Central memory CD8-positive, alpha-beta T cell (primary cell): ENCODE measurements at regions not wholly inside any gene's neighbourhood (a gene's known extent, or its start where the extent isn't known, plus 50 kb on each side); places are given as distances from the start of the nearest gene placed in this dataset.

Experiments used
- ATAC-seq: fragments of 150-1000 bp; cut with Tn5 transposase; replicated peaks from 2 replicates; pipeline ENCODE4 v1.10.0; 2022; ENCODE audit warnings: mild to moderate bottlenecking, moderate FRiP score, moderate number of reproducible peaks; ENCODE audit not compliant: poor library complexity, severe bottlenecking; ENCODE audit errors: extremely low read depth
- DNase-seq, 2 donors: peaks; one replicate each; pipeline ENCODE4 v3.0.0; 2021; ENCODE audit warnings: low spot score in 2 of 2
- H3K27ac Mint-ChIP-seq: one replicate; pipeline ENCODE4 v1.8.0; 2022; ENCODE audit warnings: low read depth, mild to moderate bottlenecking, moderate library complexity, mixed read lengths
- H3K27me3 Mint-ChIP-seq: one replicate; pipeline ENCODE4 v1.8.0; 2022; ENCODE audit warnings: mixed read lengths
- H3K36me3 Mint-ChIP-seq: one replicate; pipeline ENCODE4 v1.8.0; 2022; ENCODE audit warnings: mild to moderate bottlenecking, moderate library complexity, mixed read lengths; ENCODE audit not compliant: insufficient read depth
- H3K4me1 Mint-ChIP-seq: one replicate; pipeline ENCODE4 v1.8.0; 2022; ENCODE audit warnings: mixed read lengths
- H3K4me3 Mint-ChIP-seq: one replicate; pipeline ENCODE4 v1.8.0; 2022; ENCODE audit warnings: mild to moderate bottlenecking, moderate library complexity, mixed read lengths
- H3K9me3 Mint-ChIP-seq: one replicate; pipeline ENCODE4 v1.8.0; 2022; ENCODE audit warnings: mixed read lengths

GRCh38 chr22:49334976-49335375 is 492.7 kb downstream of the BRD1 start:
- Mint-ChIP-seq H3K27ac (no peak overlapping the region), H3K4me3 (no peak overlapping the region), H3K9me3 (no peaks in the 10 kb centered on the region), H3K27me3 (peaks cover 18% of the 10 kb centered on the region), H3K4me1 (no peaks in the 10 kb centered on the region), H3K36me3 (no peaks in the 10 kb centered on the region)
- ATAC-seq (no peak), DNase-seq (no peak)

GRCh38 chr22:49334449-49334789 is 493.3 kb downstream of the BRD1 start:
- Mint-ChIP-seq H3K27ac (no peak overlapping the region), H3K9me3 (no peaks in the 10 kb centered on the region), H3K4me3 (no peak overlapping the region), H3K27me3 (peaks cover 12% of the 10 kb centered on the region), H3K4me1 (no peaks in the 10 kb centered on the region), H3K36me3 (no peaks in the 10 kb centered on the region)
- no peak for ATAC-seq
- no peak for DNase-seq

- no peak for ATAC-seq
- peaks cover 15% of the 10 kb centered on the region for H3K27me3 Mint-ChIP-seq
- no peak overlapping the region for H3K27ac Mint-ChIP-seq
- no peaks in the 10 kb centered on the region for H3K4me1 Mint-ChIP-seq
- DNase-seq, result no peak
- H3K36me3 Mint-ChIP-seq, result no peaks in the 10 kb centered on the region
- no peaks in the 10 kb centered on the region for H3K9me3 Mint-ChIP-seq
- no peak overlapping the region for H3K4me3 Mint-ChIP-seq
Measured at GRCh38 chr22:49333206-49333605, 494.5 kb downstream of the BRD1 start.

GRCh38 chr22:49332691-49333090 is 495.0 kb downstream of the BRD1 start:
- DNase-seq (no peak), ATAC-seq (no peak)
- no peaks in the 10 kb centered on the region for H3K4me1 Mint-ChIP-seq
- no peak overlapping the region for H3K4me3 Mint-ChIP-seq
- no peaks in the 10 kb centered on the region for H3K36me3 Mint-ChIP-seq
- H3K9me3 Mint-ChIP-seq, result no peaks in the 10 kb centered on the region
- H3K27ac Mint-ChIP-seq, result no peak overlapping the region
- peaks cover 18% of the 10 kb centered on the region for H3K27me3 Mint-ChIP-seq

- Mint-ChIP-seq H3K36me3 (no peaks in the 10 kb centered on the region), H3K27ac (no peak overlapping the region), H3K9me3 (no peaks in the 10 kb centered on the region), H3K4me1 (no peaks in the 10 kb centered on the region), H3K4me3 (no peak overlapping the region), H3K27me3 (peaks cover 18% of the 10 kb centered on the region)
- ATAC-seq (no peak), DNase-seq (no peak)
Measured at GRCh38 chr22:49331878-49332277, 495.8 kb downstream of the BRD1 start.

GRCh38 chr22:49331223-49331815 is 496.4 kb downstream of the BRD1 start:
- no peaks in the 10 kb centered on the region for H3K36me3 Mint-ChIP-seq
- ATAC-seq, result no peak
- H3K27ac Mint-ChIP-seq, result no peak overlapping the region
- H3K4me3 Mint-ChIP-seq, result no peak overlapping the region
- no peaks in the 10 kb centered on the region for H3K9me3 Mint-ChIP-seq
- peaks cover 18% of the 10 kb centered on the region for H3K27me3 Mint-ChIP-seq
- DNase-seq, result no peak
- no peaks in the 10 kb centered on the region for H3K4me1 Mint-ChIP-seq

- Mint-ChIP-seq H3K27ac (no peak overlapping the region), H3K27me3 (peaks cover 22% of the 10 kb centered on the region), H3K4me1 (no peaks in the 10 kb centered on the region), H3K36me3 (no peaks in the 10 kb centered on the region), H3K4me3 (no peak overlapping the region), H3K9me3 (no peaks in the 10 kb centered on the region)
- DNase-seq (no peak), ATAC-seq (no peak)
Measured at GRCh38 chr22:49330421-49331222, 497.1 kb downstream of the BRD1 start.

GRCh38 chr22:49329636-49330035 is 498.0 kb downstream of the BRD1 start:
- no peaks in the 10 kb centered on the region for H3K36me3 Mint-ChIP-seq
- ATAC-seq, result no peak
- no peaks in the 10 kb centered on the region for H3K4me1 Mint-ChIP-seq
- DNase-seq, result no peak
- H3K27me3 Mint-ChIP-seq, result peaks cover 26% of the 10 kb centered on the region
- no peak overlapping the region for H3K27ac Mint-ChIP-seq
- no peak overlapping the region for H3K4me3 Mint-ChIP-seq
- no peaks in the 10 kb centered on the region for H3K9me3 Mint-ChIP-seq

- no peak for DNase-seq
- H3K36me3 Mint-ChIP-seq, result no peaks in the 10 kb centered on the region
- H3K4me3 Mint-ChIP-seq, result no peak overlapping the region
- no peaks in the 10 kb centered on the region for H3K9me3 Mint-ChIP-seq
- no peaks in the 10 kb centered on the region for H3K4me1 Mint-ChIP-seq
- no peak overlapping the region for H3K27ac Mint-ChIP-seq
- no peak for ATAC-seq
- H3K27me3 Mint-ChIP-seq, result peaks cover 26% of the 10 kb centered on the region
Measured at GRCh38 chr22:49328630-49329405, 498.9 kb downstream of the BRD1 start.

GRCh38 chr22:49328118-49328475 is 499.6 kb downstream of the BRD1 start:
- no peaks in the 10 kb centered on the region for H3K9me3 Mint-ChIP-seq
- H3K27ac Mint-ChIP-seq, result no peak overlapping the region
- DNase-seq (no peak), ATAC-seq (no peak)
- no peak overlapping the region for H3K4me3 Mint-ChIP-seq
- no peaks in the 10 kb centered on the region for H3K4me1 Mint-ChIP-seq
- peaks cover 33% of the 10 kb centered on the region for H3K27me3 Mint-ChIP-seq
- no peaks in the 10 kb centered on the region for H3K36me3 Mint-ChIP-seq

- H3K27me3 Mint-ChIP-seq, result peaks cover 38% of the 10 kb centered on the region
- no peaks in the 10 kb centered on the region for H3K36me3 Mint-ChIP-seq
- DNase-seq, result no peak
- H3K4me1 Mint-ChIP-seq, result no peaks in the 10 kb centered on the region
- ATAC-seq, result no peak
- no peaks in the 10 kb centered on the region for H3K9me3 Mint-ChIP-seq
- H3K4me3 Mint-ChIP-seq, result no peak overlapping the region
- no peak overlapping the region for H3K27ac Mint-ChIP-seq
Measured at GRCh38 chr22:49327411-49328117, 500.1 kb downstream of the BRD1 start.

- Mint-ChIP-seq H3K4me3 (no peak overlapping the region), H3K27me3 (peaks cover 45% of the 10 kb centered on the region), H3K4me1 (no peaks in the 10 kb centered on the region), H3K36me3 (no peaks in the 10 kb centered on the region), H3K9me3 (no peaks in the 10 kb centered on the region), H3K27ac (no peak overlapping the region)
- no peak for DNase-seq
- ATAC-seq, result no peak
Measured at GRCh38 chr22:49326558-49326957, 501.1 kb downstream of the BRD1 start.
